ENCODE measurements at regions not wholly inside any gene's neighbourhood (a gene's known extent, or its start where the extent isn't known, plus 50 kb on each side); places are given as distances from the start of the nearest gene placed in this dataset.

DNA sequence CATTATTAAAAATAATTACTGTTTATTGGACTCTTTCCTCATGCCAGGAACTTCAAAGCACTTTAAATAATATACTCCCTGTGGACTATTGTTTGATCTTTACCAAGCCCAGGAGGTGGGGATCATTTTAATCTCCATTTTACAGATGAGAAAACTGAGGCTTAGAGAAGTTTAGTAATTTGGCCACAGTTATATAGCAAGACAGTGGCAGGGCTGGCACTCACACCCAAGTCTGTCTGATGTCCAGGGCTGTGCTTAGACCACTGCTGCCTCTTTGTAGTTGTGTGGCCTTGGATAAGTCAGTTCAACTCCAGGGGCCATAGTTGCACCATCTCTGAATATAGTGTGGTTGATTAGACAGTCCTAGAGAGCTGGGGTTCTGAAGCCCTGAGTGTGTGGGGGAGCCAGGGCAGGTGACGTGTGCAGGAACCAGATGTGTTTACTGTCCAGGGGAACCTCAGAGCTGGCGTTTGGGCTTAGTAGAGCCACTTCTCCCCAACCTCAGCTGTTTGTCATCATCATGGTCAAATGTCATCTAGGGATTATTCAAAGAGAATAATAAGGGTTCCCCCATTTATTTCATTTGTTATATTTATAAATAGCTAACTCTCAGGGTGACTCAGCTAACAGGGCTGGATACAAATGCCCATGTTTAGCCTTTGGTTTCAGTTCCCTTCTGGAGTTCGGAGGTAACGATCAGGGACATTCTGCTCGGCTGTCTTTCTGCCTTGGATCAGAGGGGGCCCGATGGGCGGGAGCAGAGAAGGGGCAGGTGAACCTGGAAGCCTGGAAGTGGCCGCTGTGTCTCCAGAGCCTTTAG lies 68.0 kb downstream of the BOLA3 start:
- CTCF ChIA-PET (ENCODE audit: partially characterized antibody): interaction anchor here (0.8 to 2.7 kb wide), 20 partner anchors 8 to 187 kb away, joined by 3 to 11 read pairs (median 4); partner anchors contain the start of gene ACTG2
- no peak overlapping the region for H4K8ac ChIP-seq (ENCODE audit: extremely low read depth, insufficient read depth, low read length)

More for the DNA sequence above, 68.0 kb downstream of the BOLA3 start:
- H3K9ac ChIP-seq (replicated peaks in 1 of 4; ENCODE audit: extremely low read depth in 1 of 4, low read depth in 3 of 4, low read length in 3 of 4): no peak overlapping the region
- no peaks in the 10 kb centered on the region; a peak in 1 of 4 replicates for H3K79me2 ChIP-seq (ENCODE audit: control insufficient read depth in 1 of 2, insufficient read depth in 2 of 2, low read length in 2 of 2)
- H3K56ac ChIP-seq (replicated peaks; ENCODE audit: insufficient read length, low read depth, low read length): no peak overlapping the region
- no peak overlapping the region for H2BK120ac ChIP-seq (replicated peaks; ENCODE audit: low read depth, low read length)
- no peak for FAIRE-seq
- no peak overlapping the region for H3K14ac ChIP-seq (ENCODE audit: insufficient read length)
- no peak overlapping the region for H3K18ac ChIP-seq (ENCODE audit: extremely low read depth, low read length)
- peaks cover 3 to 4% of the 10 kb centered on the region in 2 experiments for H4K20me1 ChIP-seq (replicated peaks in 1 of 2; ENCODE audit: control insufficient read depth in 1 of 2, insufficient read depth in 2 of 2, low read length in 2 of 2)
- no peak overlapping the region for H2BK12ac ChIP-seq (ENCODE audit: low read depth, low read length)
- H4K91ac ChIP-seq (replicated peaks; ENCODE audit: insufficient read length, low read length): no peak overlapping the region
- no peak overlapping the region for H2BK15ac ChIP-seq (ENCODE audit: low read length)
- no peak overlapping the region for H3K27ac ChIP-seq (ENCODE audit: low read depth, low read length)
- no peak overlapping the region for H3K4ac ChIP-seq (replicated peaks; ENCODE audit: insufficient read length, low read depth, low read length)
- TF ChIP-seq CEBPB (IDR thresholded peaks at IDR 0.05; ENCODE audit: low read depth, low read length) (no peak), BACH1 (IDR thresholded peaks at IDR 0.05; ENCODE audit: low read length) (no peak)
- no peak overlapping the region for H2AFZ ChIP-seq (ENCODE audit: low read length)
- H3K27me3 ChIP-seq (replicated peaks in 1 of 4; ENCODE audit: control insufficient read depth in 3 of 4, extremely low read depth in 1 of 4, insufficient read depth in 3 of 4, low read length in 3 of 4): no peaks in the 10 kb centered on the region
- H2AK5ac ChIP-seq (ENCODE audit: low read depth, low read length): no peak overlapping the region
- H3K4me1 ChIP-seq (replicated peaks in 1 of 4; ENCODE audit: control insufficient read depth in 3 of 4, insufficient read depth in 4 of 4, low read length in 3 of 4): no peaks in the 10 kb centered on the region
- no peak overlapping the region for H2BK5ac ChIP-seq (ENCODE audit: low read depth, low read length)
- no peak overlapping the region for H2BK20ac ChIP-seq (ENCODE audit: low read length)
- peaks cover 0 to 11% (median 1%) of the 10 kb centered on the region in 4 experiments; a peak in 3 of 8 replicates for H3K36me3 ChIP-seq (ENCODE audit: control insufficient read depth in 2 of 4, insufficient read depth in 4 of 4, low read length in 3 of 4)
- H3K23ac ChIP-seq (ENCODE audit: insufficient read length): no peak overlapping the region
- no peaks in the 10 kb centered on the region for H3K9me3 ChIP-seq (ENCODE audit: insufficient read depth in 2 of 2, low read depth in 1 of 2, low read length in 1 of 2)
- DNase-seq (ENCODE audit: low read depth in 1 of 2, low spot score in 2 of 2): no peak
- H4K5ac ChIP-seq (ENCODE audit: insufficient read length, low read depth, low read length): no peak overlapping the region
- no peaks in the 10 kb centered on the region; the same call in 1 of the 2 replicates for H3K79me1 ChIP-seq (ENCODE audit: low read depth, low read length)
- WGBS, 2 experiments (ENCODE audit: extremely low coverage in 1 of 2, insufficient coverage in 1 of 2, insufficient read length in 1 of 2, insufficient replicate concordance in 2 of 2, low coverage in 1 of 2, low lambda C conversion rate in 2 of 2, missing lambda C conversion rate in 1 of 2): 84% methylated on average over 8 of the region's 8 CpGs; no CpG with 5 or more reads in 1 of the 2 experiments
- H3K23me2 ChIP-seq (ENCODE audit: low read depth, low read length): no peaks in the 10 kb centered on the region
- no peak overlapping the region for H3K4me2 ChIP-seq (ENCODE audit: insufficient read depth in 1 of 2, low read depth in 2 of 2, low read length in 2 of 2)
- POLR2A ChIA-PET (ENCODE audit: partially characterized antibody): interaction anchor here (0.5 kb wide), 1 partner anchor 17 kb away, joined by 3 read pairs; no protein-coding TSS in a partner anchor
- no peak overlapping the region for H3K4me3 ChIP-seq (ENCODE audit: extremely low read depth in 1 of 4, insufficient read depth in 2 of 4, low read depth in 3 of 4, low read length in 4 of 4)
